Loucy (cell line): ENCODE measurements at regions not wholly inside any gene's neighbourhood (a gene's known extent, or its start where the extent isn't known, plus 50 kb on each side); places are given as distances from the start of the nearest gene placed in this dataset.

Experiments used
- EZH2phosphoT487 ChIP-seq: fragments of 200-600 bp; IDR thresholded peaks from 2 replicates; pipeline ENCODE4 v1.6.1; 2018; ENCODE audit warnings: antibody characterized with exemption, mild to moderate bottlenecking, moderate library complexity, borderline replicate concordance
- TF ChIP-seq, protein P1 (sequence below): fragments of 200-600 bp; sonication (generic); conservative IDR thresholded peaks from 2 replicates; pipeline ENCODE4 v1.5.1; 2014; ENCODE audit warnings: mild to moderate bottlenecking, antibody characterized with exemption, low read length

DNA sequence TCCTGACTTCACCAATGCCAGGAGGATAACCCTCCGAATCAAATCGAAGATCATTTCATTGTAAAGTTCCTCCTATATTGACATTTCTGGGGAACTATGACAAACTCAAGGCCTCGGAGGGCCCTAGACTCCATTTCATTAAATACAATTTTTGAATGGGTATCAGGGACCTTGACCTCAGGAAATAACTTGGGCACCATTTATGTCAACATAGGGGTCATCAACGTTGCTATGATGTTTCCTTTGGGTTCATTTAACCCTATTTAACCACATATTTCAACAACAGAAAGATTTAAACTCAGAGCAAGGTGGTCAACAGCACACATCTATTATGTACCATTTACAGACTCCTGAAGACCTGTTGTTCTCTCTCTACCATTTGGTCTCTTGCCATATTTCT lies 395.1 kb downstream of the TRIML1 start:
- TF ChIP-seq, protein P1, sequence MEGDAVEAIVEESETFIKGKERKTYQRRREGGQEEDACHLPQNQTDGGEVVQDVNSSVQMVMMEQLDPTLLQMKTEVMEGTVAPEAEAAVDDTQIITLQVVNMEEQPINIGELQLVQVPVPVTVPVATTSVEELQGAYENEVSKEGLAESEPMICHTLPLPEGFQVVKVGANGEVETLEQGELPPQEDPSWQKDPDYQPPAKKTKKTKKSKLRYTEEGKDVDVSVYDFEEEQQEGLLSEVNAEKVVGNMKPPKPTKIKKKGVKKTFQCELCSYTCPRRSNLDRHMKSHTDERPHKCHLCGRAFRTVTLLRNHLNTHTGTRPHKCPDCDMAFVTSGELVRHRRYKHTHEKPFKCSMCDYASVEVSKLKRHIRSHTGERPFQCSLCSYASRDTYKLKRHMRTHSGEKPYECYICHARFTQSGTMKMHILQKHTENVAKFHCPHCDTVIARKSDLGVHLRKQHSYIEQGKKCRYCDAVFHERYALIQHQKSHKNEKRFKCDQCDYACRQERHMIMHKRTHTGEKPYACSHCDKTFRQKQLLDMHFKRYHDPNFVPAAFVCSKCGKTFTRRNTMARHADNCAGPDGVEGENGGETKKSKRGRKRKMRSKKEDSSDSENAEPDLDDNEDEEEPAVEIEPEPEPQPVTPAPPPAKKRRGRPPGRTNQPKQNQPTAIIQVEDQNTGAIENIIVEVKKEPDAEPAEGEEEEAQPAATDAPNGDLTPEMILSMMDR, result no peak
- TF ChIP-seq EZH2phosphoT487, result no peak
